Thyroid gland (tissue), 4 donors: ENCODE measurements at regions not wholly inside any gene's neighbourhood (a gene's known extent, or its start where the extent isn't known, plus 50 kb on each side); places are given as distances from the start of the nearest gene placed in this dataset.

Experiments
- DNase-seq, 2 donors: peaks; one replicate each; pipeline ENCODE4 v3.0.0-alpha.2; 2019
- H3K27ac ChIP-seq, 3 donors: fragments of 200-600 bp; sonication (generic); 1 replicate in 2 of 3; 2 replicates in 1 of 3; pipeline ENCODE4 v1.5.1; 2016 to 2019; ENCODE audit warnings: mild to moderate bottlenecking in 1 of 3, moderate library complexity in 1 of 3
- H3K27me3 ChIP-seq: fragments of 200-600 bp; sonication (generic); one replicate; pipeline ENCODE4 v1.5.1; 2019
- H3K36me3 ChIP-seq, 2 donors: fragments of 200-600 bp; sonication (generic); one replicate each; pipeline ENCODE4 v1.5.1; 2016 to 2019
- H3K4me1 ChIP-seq, 2 donors: fragments of 200-600 bp; sonication (generic); one replicate each; pipeline ENCODE4 v1.5.1; 2017 to 2019
- H3K4me3 ChIP-seq, 3 donors: fragments of 200-600 bp; sonication (generic); replicated peaks in 1 of 3; 1 replicate in 2 of 3; 2 replicates in 1 of 3; pipeline ENCODE4 v1.5.1; 2016; ENCODE audit warnings: mild to moderate bottlenecking in 1 of 3
- H3K9me3 ChIP-seq: fragments of 200-600 bp; sonication (generic); one replicate; pipeline ENCODE4 v1.5.1; 2017
- CTCF ChIP-seq, 6 experiments: fragments of 200-600 bp in 3 of 6; fragments of 450-650 bp in 3 of 6; sonication (generic) in 3 of 6; IDR thresholded peaks; one replicate each; pipeline ENCODE4 v1.5.1; 2016 to 2019; ENCODE audit warnings: antibody characterized with exemption in 6 of 6, mild to moderate bottlenecking in 2 of 6, inconsistent platforms in 1 of 6, moderate library complexity in 1 of 6
- POLR2A ChIP-seq, 2 donors: fragments of 450-650 bp; IDR thresholded peaks; one replicate each; pipeline ENCODE4 v1.6.1; 2017; ENCODE audit warnings: antibody characterized with exemption in 2 of 2, mild to moderate bottlenecking in 2 of 2, moderate library complexity in 1 of 2
- WGBS, 2 donors: methylation state at CpG; one replicate each; pipeline ENCODE4 v1.1.5; 2017; 5-methylcytosine and 5-hydroxymethylcytosine counted together
- intact Hi-C: fragments of 100-400 bp; cut with DNase I; formaldehyde crosslinking; loops from one replicate; pipeline ENCODE4 v1.15.1; 2023

- WGBS, 2 donors = 82 to 84% methylated on average over 2 of the region's 2 CpGs
- H3K27ac ChIP-seq = no peak overlapping the region
- TF ChIP-seq POLR2A (IDR thresholded peaks at IDR 0.05) = no peak
- no peak for TF ChIP-seq CTCF (IDR thresholded peaks at IDR 0.05)
- H3K27me3 ChIP-seq = no peaks in the 10 kb centered on the region
- H3K4me3 ChIP-seq = no peak overlapping the region
- no peaks in the 10 kb centered on the region for H3K36me3 ChIP-seq
- H3K4me1 ChIP-seq = no peaks in the 10 kb centered on the region
- intact Hi-C loops = no loop called here
- no peak for DNase-seq
- H3K9me3 ChIP-seq = no peaks in the 10 kb centered on the region
Measured at GRCh38 chr4:171721937-171722336, 91.3 kb upstream of the GALNTL6 start.

- H3K27ac ChIP-seq = no peak overlapping the region
- DNase-seq = no peak
- no peaks in the 10 kb centered on the region for H3K9me3 ChIP-seq
- H3K36me3 ChIP-seq = no peaks in the 10 kb centered on the region
- no peak for TF ChIP-seq POLR2A (IDR thresholded peaks at IDR 0.05)
- TF ChIP-seq CTCF (IDR thresholded peaks at IDR 0.05) = no peak
- H3K27me3 ChIP-seq = no peaks in the 10 kb centered on the region
- no peak overlapping the region for H3K4me3 ChIP-seq
- WGBS, 2 donors = 71 to 82% methylated on average over 2 of the region's 2 CpGs
- no peaks in the 10 kb centered on the region for H3K4me1 ChIP-seq
- intact Hi-C loops = no loop called here
Measured at GRCh38 chr4:171719691-171720090, 93.5 kb upstream of the GALNTL6 start.

GRCh38 chr4:171718665-171719064, 94.5 kb upstream of the GALNTL6 start:
- no peak overlapping the region for H3K4me3 ChIP-seq
- H3K27me3 ChIP-seq = no peaks in the 10 kb centered on the region
- H3K9me3 ChIP-seq = no peaks in the 10 kb centered on the region
- 88 to 94% methylated on average over 2 of the region's 2 CpGs for WGBS, 2 donors
- no peak overlapping the region for H3K27ac ChIP-seq
- no peaks in the 10 kb centered on the region for H3K4me1 ChIP-seq
- H3K36me3 ChIP-seq = no peaks in the 10 kb centered on the region
- intact Hi-C loops = no loop called here
- DNase-seq = no peak
- TF ChIP-seq POLR2A (IDR thresholded peaks at IDR 0.05) = no peak
- TF ChIP-seq CTCF (IDR thresholded peaks at IDR 0.05) = no peak

GRCh38 chr4:171718069-171718468, 95.1 kb upstream of the GALNTL6 start:
- intact Hi-C loops = no loop called here
- 80% methylated on average over 1 of the region's 1 CpG; no CpG with 5 or more reads in 1 of the 2 donors for WGBS, 2 donors

GRCh38 chr4:171717231-171717741, 95.9 kb upstream of the GALNTL6 start:
- Histone ChIP-seq H3K4me3 (no peak overlapping the region), H3K36me3 (no peaks in the 10 kb centered on the region), H3K27ac (no peak overlapping the region), H3K4me1 (no peaks in the 10 kb centered on the region), H3K9me3 (no peaks in the 10 kb centered on the region), H3K27me3 (no peaks in the 10 kb centered on the region)
- intact Hi-C loops = no loop called here
- no peak for DNase-seq
- TF ChIP-seq POLR2A (IDR thresholded peaks at IDR 0.05) (no peak), CTCF (IDR thresholded peaks at IDR 0.05) (no peak)

More at GRCh38 chr4:171718069-171718468, 95.1 kb upstream of the GALNTL6 start:
- no peaks in the 10 kb centered on the region for H3K36me3 ChIP-seq
- H3K4me3 ChIP-seq = no peak overlapping the region
- H3K27ac ChIP-seq = no peak overlapping the region
- no peaks in the 10 kb centered on the region for H3K9me3 ChIP-seq
- H3K27me3 ChIP-seq = no peaks in the 10 kb centered on the region
- no peak for DNase-seq
- no peaks in the 10 kb centered on the region for H3K4me1 ChIP-seq
- TF ChIP-seq CTCF (IDR thresholded peaks at IDR 0.05) = no peak
- TF ChIP-seq POLR2A (IDR thresholded peaks at IDR 0.05) = no peak
